ENCODE measurements at regions not wholly inside any gene's neighbourhood (a gene's known extent, or its start where the extent isn't known, plus 50 kb on each side); places are given as distances from the start of the nearest gene placed in this dataset.

GRCh38 chr20:1778338-1778737 is 116.9 kb upstream of the SIRPA start:
- TF ChIP-seq, protein P1, sequence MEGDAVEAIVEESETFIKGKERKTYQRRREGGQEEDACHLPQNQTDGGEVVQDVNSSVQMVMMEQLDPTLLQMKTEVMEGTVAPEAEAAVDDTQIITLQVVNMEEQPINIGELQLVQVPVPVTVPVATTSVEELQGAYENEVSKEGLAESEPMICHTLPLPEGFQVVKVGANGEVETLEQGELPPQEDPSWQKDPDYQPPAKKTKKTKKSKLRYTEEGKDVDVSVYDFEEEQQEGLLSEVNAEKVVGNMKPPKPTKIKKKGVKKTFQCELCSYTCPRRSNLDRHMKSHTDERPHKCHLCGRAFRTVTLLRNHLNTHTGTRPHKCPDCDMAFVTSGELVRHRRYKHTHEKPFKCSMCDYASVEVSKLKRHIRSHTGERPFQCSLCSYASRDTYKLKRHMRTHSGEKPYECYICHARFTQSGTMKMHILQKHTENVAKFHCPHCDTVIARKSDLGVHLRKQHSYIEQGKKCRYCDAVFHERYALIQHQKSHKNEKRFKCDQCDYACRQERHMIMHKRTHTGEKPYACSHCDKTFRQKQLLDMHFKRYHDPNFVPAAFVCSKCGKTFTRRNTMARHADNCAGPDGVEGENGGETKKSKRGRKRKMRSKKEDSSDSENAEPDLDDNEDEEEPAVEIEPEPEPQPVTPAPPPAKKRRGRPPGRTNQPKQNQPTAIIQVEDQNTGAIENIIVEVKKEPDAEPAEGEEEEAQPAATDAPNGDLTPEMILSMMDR (conservative IDR thresholded peaks at IDR 0.05 in 1 of 2, IDR thresholded peaks at IDR 0.05 in 1 of 2; ENCODE audit: low read depth in 1 of 2, low read length in 2 of 2), result no peak
- no peak for TF ChIP-seq EZH2 (IDR thresholded peaks at IDR 0.05; ENCODE audit: low read length, missing control alignments)

Measured in fibroblast of lung (primary cell).